HepG2 (cell line): ENCODE measurements at regions not wholly inside any gene's neighbourhood (a gene's known extent, or its start where the extent isn't known, plus 50 kb on each side); places are given as distances from the start of the nearest gene placed in this dataset.

Experiments used
- GFI1 ChIP-seq: sonication (generic); formaldehyde crosslinking; IDR thresholded peaks from 2 replicates; pipeline ENCODE4 v1.5.0; 2020; ENCODE audit warnings: missing genetic modification reagents, mild to moderate bottlenecking, borderline replicate concordance
- PITX1 ChIP-seq: sonication (generic); formaldehyde crosslinking; IDR thresholded peaks from 2 replicates; pipeline ENCODE4 v1.5.1; 2020; ENCODE audit warnings: mild to moderate bottlenecking, missing genetic modification reagents
- ZKSCAN5 ChIP-seq: sonication (generic); formaldehyde crosslinking; IDR thresholded peaks from 2 replicates; pipeline ENCODE4 v1.5.1; 2020; ENCODE audit warnings: mild to moderate bottlenecking, missing genetic modification reagents
- ZNF224 ChIP-seq: sonication (generic); formaldehyde crosslinking; IDR thresholded peaks from 2 replicates; pipeline ENCODE4 v1.5.0; 2020; ENCODE audit warnings: mild to moderate bottlenecking, missing genetic modification reagents
- ZNF331 ChIP-seq: sonication (generic); formaldehyde crosslinking; IDR thresholded peaks from 2 replicates; pipeline ENCODE4 v1.4.0; 2020; ENCODE audit warnings: missing genetic modification reagents
- ZSCAN21 ChIP-seq: sonication (generic); formaldehyde crosslinking; IDR thresholded peaks from 2 replicates; pipeline ENCODE4 v1.8.0; 2022; ENCODE audit warnings: mild to moderate bottlenecking, missing genetic modification reagents, moderate library complexity, borderline replicate concordance
- TF ChIP-seq, protein P1 (sequence below): IDR thresholded peaks from 2 replicates; pipeline ENCODE4 v1.4.0; 2020; ENCODE audit warnings: mild to moderate bottlenecking, missing genetic modification reagents
- TF ChIP-seq, protein P2 (sequence below): sonication (generic); formaldehyde crosslinking; IDR thresholded peaks from 2 replicates; pipeline ENCODE4 v1.9.0; 2021; ENCODE audit warnings: missing genetic modification reagents, borderline replicate concordance
- TF ChIP-seq, protein P3 (sequence below): sonication (generic); formaldehyde crosslinking; IDR thresholded peaks from 2 replicates; pipeline ENCODE4 v1.5.0; 2020; ENCODE audit warnings: mild to moderate bottlenecking, missing genetic modification reagents
- TF ChIP-seq, protein P4 (sequence below): sonication (generic); formaldehyde crosslinking; IDR thresholded peaks from 2 replicates; pipeline ENCODE4 v1.8.0; 2022; ENCODE audit warnings: mild to moderate bottlenecking, missing genetic modification reagents, moderate library complexity
- TF ChIP-seq, protein P5 (sequence below): sonication (generic); formaldehyde crosslinking; IDR thresholded peaks from 2 replicates; pipeline ENCODE4 v1.8.0; 2022; ENCODE audit warnings: mild to moderate bottlenecking, missing genetic modification reagents, borderline replicate concordance
- TF ChIP-seq, protein P6 (sequence below): sonication (generic); formaldehyde crosslinking; IDR thresholded peaks from 2 replicates; pipeline ENCODE4 v1.4.0; 2020; ENCODE audit warnings: low read depth, mild to moderate bottlenecking, missing genetic modification reagents

DNA sequence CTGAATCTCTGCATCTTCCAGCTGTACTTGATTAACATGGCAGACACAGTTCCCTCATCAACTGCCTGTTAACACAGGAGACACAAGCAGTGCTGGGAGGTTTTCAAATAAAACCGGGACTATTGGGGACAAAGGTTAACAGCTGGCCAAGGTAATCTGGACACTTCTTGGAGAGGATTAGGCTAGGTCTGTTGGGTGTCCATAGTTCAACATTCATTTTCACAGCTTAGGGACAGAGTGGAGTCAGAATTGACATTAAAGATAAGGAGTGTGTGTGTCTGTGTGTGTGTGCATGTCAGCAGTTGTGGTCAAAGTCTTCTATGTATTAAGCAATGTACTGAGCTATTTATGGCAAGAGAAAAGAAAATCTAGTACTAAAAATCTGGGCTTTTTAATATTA lies 216.2 kb downstream of the MED10 start (continued):
- 0 out of 2 replicates have a peak, but pooled peaks have one; percentile 31 for TF ChIP-seq GFI1 (CRISPR knock-in tag)
- peak; percentile 72 for TF ChIP-seq PITX1 (CRISPR knock-in tag)
- TF ChIP-seq, protein P1, sequence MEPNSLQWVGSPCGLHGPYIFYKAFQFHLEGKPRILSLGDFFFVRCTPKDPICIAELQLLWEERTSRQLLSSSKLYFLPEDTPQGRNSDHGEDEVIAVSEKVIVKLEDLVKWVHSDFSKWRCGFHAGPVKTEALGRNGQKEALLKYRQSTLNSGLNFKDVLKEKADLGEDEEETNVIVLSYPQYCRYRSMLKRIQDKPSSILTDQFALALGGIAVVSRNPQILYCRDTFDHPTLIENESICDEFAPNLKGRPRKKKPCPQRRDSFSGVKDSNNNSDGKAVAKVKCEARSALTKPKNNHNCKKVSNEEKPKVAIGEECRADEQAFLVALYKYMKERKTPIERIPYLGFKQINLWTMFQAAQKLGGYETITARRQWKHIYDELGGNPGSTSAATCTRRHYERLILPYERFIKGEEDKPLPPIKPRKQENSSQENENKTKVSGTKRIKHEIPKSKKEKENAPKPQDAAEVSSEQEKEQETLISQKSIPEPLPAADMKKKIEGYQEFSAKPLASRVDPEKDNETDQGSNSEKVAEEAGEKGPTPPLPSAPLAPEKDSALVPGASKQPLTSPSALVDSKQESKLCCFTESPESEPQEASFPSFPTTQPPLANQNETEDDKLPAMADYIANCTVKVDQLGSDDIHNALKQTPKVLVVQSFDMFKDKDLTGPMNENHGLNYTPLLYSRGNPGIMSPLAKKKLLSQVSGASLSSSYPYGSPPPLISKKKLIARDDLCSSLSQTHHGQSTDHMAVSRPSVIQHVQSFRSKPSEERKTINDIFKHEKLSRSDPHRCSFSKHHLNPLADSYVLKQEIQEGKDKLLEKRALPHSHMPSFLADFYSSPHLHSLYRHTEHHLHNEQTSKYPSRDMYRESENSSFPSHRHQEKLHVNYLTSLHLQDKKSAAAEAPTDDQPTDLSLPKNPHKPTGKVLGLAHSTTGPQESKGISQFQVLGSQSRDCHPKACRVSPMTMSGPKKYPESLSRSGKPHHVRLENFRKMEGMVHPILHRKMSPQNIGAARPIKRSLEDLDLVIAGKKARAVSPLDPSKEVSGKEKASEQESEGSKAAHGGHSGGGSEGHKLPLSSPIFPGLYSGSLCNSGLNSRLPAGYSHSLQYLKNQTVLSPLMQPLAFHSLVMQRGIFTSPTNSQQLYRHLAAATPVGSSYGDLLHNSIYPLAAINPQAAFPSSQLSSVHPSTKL: 0 out of 2 replicates have a peak, but pooled peaks have one; percentile 15
- no peak for TF ChIP-seq ZSCAN21 (CRISPR knock-in tag)
- 0 out of 2 replicates have a peak, but pooled peaks have one; percentile 16 for TF ChIP-seq ZNF331 (CRISPR knock-in tag)
- TF ChIP-seq, protein P2, sequence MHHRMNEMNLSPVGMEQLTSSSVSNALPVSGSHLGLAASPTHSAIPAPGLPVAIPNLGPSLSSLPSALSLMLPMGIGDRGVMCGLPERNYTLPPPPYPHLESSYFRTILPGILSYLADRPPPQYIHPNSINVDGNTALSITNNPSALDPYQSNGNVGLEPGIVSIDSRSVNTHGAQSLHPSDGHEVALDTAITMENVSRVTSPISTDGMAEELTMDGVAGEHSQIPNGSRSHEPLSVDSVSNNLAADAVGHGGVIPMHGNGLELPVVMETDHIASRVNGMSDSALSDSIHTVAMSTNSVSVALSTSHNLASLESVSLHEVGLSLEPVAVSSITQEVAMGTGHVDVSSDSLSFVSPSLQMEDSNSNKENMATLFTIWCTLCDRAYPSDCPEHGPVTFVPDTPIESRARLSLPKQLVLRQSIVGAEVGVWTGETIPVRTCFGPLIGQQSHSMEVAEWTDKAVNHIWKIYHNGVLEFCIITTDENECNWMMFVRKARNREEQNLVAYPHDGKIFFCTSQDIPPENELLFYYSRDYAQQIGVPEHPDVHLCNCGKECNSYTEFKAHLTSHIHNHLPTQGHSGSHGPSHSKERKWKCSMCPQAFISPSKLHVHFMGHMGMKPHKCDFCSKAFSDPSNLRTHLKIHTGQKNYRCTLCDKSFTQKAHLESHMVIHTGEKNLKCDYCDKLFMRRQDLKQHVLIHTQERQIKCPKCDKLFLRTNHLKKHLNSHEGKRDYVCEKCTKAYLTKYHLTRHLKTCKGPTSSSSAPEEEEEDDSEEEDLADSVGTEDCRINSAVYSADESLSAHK (CRISPR knock-in tag): no peak
- TF ChIP-seq, protein P3, sequence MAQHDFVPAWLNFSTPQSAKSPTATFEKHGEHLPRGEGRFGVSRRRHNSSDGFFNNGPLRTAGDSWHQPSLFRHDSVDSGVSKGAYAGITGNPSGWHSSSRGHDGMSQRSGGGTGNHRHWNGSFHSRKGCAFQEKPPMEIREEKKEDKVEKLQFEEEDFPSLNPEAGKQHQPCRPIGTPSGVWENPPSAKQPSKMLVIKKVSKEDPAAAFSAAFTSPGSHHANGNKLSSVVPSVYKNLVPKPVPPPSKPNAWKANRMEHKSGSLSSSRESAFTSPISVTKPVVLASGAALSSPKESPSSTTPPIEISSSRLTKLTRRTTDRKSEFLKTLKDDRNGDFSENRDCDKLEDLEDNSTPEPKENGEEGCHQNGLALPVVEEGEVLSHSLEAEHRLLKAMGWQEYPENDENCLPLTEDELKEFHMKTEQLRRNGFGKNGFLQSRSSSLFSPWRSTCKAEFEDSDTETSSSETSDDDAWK (CRISPR knock-in tag): no peak
- no peak for TF ChIP-seq ZNF224 (CRISPR knock-in tag)
- TF ChIP-seq, protein P4, sequence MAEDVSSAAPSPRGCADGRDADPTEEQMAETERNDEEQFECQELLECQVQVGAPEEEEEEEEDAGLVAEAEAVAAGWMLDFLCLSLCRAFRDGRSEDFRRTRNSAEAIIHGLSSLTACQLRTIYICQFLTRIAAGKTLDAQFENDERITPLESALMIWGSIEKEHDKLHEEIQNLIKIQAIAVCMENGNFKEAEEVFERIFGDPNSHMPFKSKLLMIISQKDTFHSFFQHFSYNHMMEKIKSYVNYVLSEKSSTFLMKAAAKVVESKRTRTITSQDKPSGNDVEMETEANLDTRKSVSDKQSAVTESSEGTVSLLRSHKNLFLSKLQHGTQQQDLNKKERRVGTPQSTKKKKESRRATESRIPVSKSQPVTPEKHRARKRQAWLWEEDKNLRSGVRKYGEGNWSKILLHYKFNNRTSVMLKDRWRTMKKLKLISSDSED (CRISPR knock-in tag): no peak
- TF ChIP-seq, protein P5, sequence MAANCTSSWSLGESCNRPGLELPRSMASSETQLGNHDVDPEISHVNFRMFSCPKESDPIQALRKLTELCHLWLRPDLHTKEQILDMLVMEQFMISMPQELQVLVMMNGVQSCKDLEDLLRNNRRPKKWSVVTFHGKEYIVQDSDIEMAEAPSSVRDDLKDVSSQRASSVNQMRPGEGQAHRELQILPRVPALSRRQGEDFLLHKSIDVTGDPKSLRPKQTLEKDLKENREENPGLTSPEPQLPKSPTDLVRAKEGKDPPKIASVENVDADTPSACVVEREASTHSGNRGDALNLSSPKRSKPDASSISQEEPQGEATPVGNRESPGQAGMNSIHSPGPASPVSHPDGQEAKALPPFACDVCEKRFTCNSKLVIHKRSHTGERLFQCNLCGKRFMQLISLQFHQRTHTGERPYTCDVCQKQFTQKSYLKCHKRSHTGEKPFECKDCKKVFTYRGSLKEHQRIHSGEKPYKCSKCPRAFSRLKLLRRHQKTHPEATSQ (CRISPR knock-in tag): no peak
- TF ChIP-seq ZKSCAN5 (CRISPR knock-in tag): no peak
- TF ChIP-seq, protein P6, sequence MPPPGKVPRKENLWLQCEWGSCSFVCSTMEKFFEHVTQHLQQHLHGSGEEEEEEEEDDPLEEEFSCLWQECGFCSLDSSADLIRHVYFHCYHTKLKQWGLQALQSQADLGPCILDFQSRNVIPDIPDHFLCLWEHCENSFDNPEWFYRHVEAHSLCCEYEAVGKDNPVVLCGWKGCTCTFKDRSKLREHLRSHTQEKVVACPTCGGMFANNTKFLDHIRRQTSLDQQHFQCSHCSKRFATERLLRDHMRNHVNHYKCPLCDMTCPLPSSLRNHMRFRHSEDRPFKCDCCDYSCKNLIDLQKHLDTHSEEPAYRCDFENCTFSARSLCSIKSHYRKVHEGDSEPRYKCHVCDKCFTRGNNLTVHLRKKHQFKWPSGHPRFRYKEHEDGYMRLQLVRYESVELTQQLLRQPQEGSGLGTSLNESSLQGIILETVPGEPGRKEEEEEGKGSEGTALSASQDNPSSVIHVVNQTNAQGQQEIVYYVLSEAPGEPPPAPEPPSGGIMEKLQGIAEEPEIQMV (CRISPR knock-in tag): no peak
